Choroid plexus epithelial cell (primary cell): ENCODE measurements at regions not wholly inside any gene's neighbourhood (a gene's known extent, or its start where the extent isn't known, plus 50 kb on each side); places are given as distances from the start of the nearest gene placed in this dataset.
"Not testable (repeated sequence)": the region's sequence is repeated elsewhere in the genome, so short reads cannot be mapped to it uniquely, and the experiment has no call there.

Experiments used
- DNase-seq: peaks from one replicate; pipeline ENCODE4 v3.0.0-alpha.2; 2010; ENCODE audit warnings: low read depth
- H3K4me3 ChIP-seq: 2 replicates; pipeline ENCODE4 v1.5.1; 2011; ENCODE audit warnings: low read depth, mild to moderate bottlenecking, control low read depth, low read length, moderate library complexity
- TF ChIP-seq, protein P1 (sequence below): conservative IDR thresholded peaks from 2 replicates; pipeline ENCODE4 v1.5.1; 2011; ENCODE audit warnings: low read depth, mild to moderate bottlenecking, control low read depth, inconsistent platforms, low read length, moderate library complexity

DNA sequence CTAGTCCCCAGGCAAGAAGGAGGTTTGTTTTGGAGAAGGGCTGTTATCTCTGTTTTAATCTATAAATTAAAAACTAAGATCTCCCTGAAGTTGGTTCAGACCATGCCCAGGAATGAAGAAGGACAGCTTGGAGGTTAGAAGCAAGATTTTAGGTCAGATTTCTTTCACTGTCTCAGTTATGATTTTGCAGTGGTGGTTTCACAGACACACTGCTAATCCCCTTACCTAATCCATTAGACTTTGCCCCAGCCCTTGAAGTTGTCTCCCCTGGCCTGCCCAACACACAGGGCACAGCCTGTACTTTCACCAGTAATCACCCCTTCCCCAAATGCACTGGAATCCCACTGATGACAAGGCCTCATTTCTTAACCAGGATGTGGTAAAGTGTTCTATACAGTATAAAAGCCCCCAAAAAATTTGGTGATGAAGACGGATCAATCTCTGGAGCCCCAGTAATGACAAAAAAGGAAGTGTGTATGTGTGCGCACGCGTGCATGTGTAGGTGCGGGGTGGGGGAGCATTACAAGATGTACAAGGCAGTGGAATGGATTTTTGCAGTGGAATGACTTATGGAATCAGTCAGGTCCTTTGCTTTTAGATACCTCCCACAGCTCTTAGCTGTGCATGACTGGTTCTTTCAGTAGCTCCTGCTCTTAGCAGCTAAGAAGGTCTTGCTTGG lies 73.1 kb upstream of the TERB2 start:
- H3K4me3 ChIP-seq, result no peak overlapping the region
- no peak for DNase-seq
- TF ChIP-seq, protein P1, sequence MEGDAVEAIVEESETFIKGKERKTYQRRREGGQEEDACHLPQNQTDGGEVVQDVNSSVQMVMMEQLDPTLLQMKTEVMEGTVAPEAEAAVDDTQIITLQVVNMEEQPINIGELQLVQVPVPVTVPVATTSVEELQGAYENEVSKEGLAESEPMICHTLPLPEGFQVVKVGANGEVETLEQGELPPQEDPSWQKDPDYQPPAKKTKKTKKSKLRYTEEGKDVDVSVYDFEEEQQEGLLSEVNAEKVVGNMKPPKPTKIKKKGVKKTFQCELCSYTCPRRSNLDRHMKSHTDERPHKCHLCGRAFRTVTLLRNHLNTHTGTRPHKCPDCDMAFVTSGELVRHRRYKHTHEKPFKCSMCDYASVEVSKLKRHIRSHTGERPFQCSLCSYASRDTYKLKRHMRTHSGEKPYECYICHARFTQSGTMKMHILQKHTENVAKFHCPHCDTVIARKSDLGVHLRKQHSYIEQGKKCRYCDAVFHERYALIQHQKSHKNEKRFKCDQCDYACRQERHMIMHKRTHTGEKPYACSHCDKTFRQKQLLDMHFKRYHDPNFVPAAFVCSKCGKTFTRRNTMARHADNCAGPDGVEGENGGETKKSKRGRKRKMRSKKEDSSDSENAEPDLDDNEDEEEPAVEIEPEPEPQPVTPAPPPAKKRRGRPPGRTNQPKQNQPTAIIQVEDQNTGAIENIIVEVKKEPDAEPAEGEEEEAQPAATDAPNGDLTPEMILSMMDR, result no peak

DNA sequence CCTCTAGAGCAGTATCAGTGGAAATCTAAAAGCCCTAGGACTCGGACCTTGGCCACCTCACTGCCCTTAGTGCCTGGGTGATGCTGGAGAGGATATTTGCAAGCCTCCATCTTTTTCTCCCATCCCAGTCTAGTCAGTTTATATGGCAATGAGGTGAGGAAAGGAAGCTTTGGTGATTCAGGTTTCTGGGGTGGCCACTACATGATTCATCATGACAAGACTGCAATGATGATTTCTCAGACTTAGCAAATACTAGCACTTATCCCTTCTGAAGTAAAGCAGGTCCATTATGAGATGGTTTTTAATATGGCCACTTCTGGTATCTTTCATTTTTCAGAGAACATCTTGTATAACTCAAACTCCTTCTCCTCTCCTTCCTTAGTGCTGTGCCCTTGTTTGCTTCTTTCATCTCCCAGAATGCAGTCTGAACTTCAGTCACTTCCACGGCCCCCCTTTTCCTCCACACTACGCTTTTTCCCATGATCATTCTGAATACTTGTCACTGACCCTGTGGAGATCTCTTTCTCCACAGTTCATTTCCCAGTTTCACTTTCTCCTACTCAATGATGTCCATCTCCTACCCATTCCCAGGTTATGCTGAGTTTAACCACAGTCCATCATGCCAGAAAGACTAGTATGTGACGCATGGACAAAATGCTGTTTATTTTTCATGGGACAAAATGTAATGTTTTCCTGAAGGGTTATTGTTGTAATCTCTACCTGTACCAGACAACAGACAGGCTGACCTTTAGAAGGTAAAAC lies 57.4 kb upstream of the TERB2 start:
- not testable (repeated sequence) for DNase-seq, H3K4me3 ChIP-seq

DNA sequence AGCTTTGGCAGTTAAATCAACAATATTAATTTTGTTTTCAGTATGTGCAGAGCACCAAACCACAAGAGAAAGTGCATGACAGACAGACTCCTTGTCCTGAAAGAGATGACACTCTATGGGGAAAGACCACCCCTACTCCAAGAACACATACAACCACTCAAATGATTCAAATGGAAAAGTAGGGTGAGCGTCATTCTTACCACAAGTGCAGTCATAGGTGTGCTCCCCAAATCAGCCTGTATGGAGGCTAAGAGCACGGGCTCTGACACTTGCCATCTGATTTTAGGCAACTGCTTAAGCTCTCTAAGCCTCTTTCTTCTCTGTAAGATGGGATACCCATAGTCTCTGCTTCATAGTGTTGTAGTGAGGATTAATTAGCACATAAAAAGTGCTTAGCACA lies 56.7 kb upstream of the TERB2 start:
- DNase-seq, H3K4me3 ChIP-seq: not testable (repeated sequence)

- not testable (repeated sequence) for H3K4me3 ChIP-seq, DNase-seq
Observed at GRCh38 chr15:44900796-44901195, 55.7 kb upstream of the TERB2 start.

DNA sequence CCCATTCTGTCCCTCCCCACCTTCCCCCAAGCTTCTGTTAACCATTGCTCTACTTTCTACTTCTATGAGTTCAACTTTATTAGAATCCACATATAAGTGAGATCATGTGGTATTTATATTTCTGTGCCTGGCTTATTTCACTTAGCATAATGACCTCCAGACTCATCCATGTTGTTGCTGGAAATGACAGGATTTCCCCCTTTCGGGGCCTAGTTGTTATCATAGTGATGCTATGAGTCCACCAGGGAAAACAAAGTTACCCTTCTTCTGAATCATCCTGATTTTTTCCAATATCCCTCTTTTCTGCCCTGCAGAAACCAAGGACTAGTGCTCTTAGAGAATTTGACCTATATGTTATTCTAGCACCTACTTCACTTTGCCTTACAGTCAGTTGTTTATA lies 53.2 kb upstream of the TERB2 start:
- H3K4me3 ChIP-seq, result not testable (repeated sequence)
- peak; percentile 1 for DNase-seq

GRCh38 chr15:44904651-44905340 lies 51.7 kb upstream of the TERB2 start:
- not testable (repeated sequence) for H3K4me3 ChIP-seq, DNase-seq
